ENCODE measurements at regions not wholly inside any gene's neighbourhood (a gene's known extent, or its start where the extent isn't known, plus 50 kb on each side); places are given as distances from the start of the nearest gene placed in this dataset.

DNA sequence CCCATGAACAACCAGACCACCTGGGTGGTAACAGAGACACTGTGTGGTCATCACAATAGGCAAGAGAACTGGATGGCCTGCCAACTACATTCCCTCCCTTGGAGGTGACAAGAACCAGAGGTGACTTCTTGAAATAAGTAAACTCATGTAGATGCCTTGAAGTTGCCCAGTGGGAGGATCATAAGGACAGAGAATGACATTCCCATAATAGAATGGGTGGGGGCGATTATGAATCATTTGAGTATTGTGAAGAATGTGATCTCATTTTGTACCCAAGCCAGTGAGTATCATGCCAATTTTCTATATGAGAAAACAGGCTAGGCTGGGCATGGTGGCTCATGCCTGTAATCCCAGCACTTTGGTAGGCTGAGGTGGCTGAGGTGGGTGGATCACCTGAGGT is 211.4 kb upstream of the GYPC start:
- TF ChIP-seq CTCF (IDR thresholded peaks at IDR 0.05 in 8 of 11, conservative IDR thresholded peaks at IDR 0.05 in 3 of 11) (no peak), POLR2AphosphoS5 (IDR thresholded peaks at IDR 0.05) (no peak), POLR2A (IDR thresholded peaks at IDR 0.05) (no peak)

Measured in spleen (tissue), 7 donors.